HG02938 (cell line): ENCODE measurements at regions not wholly inside any gene's neighbourhood (a gene's known extent, or its start where the extent isn't known, plus 50 kb on each side); places are given as distances from the start of the nearest gene placed in this dataset.

ENCODE experiments used
- ATAC-seq: cut with Tn5 transposase; IDR thresholded peaks from one replicate; pipeline ENCODE4 v1.9.1; 2021; ENCODE audit warnings: mild to moderate bottlenecking, moderate library complexity; ENCODE audit not compliant: unreplicated experiment

- no peak for ATAC-seq
Observed at GRCh38 chr5:152987131-152987530, 503.3 kb upstream of the GRIA1 start.

GRCh38 chr5:152990217-152990616 is 500.3 kb upstream of the GRIA1 start:
- no peak for ATAC-seq

- no peak for ATAC-seq
Observed at GRCh38 chr5:152990649-152991048, 499.8 kb upstream of the GRIA1 start.

DNA sequence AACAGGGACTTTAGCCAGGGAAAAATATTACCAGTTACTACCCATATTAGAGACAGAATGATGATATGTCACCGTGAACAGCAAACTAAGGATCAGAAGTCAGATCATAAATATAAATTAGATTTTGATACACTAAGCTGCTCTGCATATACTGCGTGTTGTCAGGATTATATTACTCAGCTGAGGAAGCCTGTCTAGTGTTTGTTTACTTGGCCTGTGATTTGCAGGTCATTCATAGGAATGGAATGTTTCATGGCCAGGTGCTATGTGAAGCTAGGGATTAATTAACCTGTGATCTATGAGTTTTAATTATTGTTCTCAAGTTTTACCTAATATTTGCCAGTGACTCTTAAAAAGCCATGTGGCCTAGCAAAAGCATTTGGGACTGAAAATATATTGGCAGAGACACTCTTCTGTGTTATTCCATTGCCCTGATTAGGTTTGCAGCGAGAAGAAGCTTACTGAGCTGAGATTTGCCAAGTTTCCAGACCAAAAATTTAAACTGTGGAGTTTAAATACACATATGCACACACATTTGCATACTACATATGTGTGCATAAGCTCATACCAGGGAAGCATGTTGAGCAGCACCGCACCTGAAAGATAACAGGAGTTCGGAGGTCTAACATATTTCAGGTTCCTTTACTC is 496.3 kb upstream of the GRIA1 start:
- no peak for ATAC-seq

DNA sequence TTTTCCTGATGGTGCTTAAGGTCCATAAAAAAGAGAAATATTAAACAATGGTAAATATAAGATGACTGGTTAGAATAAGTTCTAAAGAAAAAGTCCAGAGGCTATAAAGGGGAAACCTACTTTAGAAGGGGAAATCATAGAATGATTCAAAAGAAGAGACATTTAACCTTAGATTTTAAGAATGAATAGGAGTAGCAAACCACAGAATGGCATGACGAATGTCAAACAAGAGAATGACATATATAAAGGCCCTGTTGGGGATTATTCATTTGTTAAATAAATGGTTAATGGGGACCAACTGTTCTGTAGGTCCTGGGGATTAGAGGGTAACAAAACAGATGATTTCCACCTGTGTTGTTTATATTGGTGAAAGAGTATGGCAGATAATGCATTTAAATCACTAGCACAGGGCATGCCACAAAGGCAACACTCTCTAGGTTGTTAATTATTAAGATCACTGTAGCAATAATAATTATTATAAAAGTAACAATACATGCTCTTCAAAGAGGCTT is 495.2 kb upstream of the GRIA1 start:
- ATAC-seq, result no peak

DNA sequence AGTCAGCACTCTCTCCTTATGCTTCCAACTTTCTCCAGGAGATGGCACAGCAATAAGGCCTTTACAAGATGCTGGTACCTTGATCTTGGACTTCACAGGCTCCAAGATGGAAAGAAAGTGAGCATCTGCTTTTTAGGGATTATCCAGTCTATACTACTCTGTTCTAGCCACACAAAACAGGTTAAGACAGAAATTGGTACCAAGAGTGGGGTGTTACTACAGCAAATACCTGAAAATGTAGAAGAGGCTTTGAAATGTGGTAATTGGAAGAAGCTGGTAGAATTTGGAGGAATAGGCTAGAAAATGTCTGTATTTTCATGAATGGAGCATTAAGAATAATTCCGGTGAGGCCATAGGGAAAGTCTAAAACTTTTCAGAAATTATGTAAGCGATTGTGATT is 484.8 kb upstream of the GRIA1 start:
- ATAC-seq, result no peak

- ATAC-seq, result no peak
Observed at GRCh38 chr5:153006681-153007080, 483.8 kb upstream of the GRIA1 start.

- no peak for ATAC-seq
Observed at GRCh38 chr5:153014194-153014593, 476.3 kb upstream of the GRIA1 start.

DNA sequence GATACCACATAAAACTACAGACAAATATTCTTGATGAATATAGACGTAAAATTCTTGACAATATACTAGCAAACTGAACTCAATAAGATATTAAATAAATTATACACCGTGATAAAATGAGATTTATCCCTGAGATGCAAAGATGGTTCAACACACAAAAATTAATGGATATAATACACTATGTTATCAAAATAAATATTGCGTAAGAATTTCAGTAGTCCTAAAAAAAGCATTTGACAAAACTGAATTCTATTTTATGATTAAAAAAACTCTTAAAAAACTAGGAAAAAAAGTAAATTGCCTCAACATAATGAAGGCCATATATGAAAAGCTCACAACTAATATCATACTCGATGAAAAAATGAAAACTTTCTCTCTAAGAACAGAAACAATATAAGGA is 472.3 kb upstream of the GRIA1 start:
- ATAC-seq, result no peak

DNA sequence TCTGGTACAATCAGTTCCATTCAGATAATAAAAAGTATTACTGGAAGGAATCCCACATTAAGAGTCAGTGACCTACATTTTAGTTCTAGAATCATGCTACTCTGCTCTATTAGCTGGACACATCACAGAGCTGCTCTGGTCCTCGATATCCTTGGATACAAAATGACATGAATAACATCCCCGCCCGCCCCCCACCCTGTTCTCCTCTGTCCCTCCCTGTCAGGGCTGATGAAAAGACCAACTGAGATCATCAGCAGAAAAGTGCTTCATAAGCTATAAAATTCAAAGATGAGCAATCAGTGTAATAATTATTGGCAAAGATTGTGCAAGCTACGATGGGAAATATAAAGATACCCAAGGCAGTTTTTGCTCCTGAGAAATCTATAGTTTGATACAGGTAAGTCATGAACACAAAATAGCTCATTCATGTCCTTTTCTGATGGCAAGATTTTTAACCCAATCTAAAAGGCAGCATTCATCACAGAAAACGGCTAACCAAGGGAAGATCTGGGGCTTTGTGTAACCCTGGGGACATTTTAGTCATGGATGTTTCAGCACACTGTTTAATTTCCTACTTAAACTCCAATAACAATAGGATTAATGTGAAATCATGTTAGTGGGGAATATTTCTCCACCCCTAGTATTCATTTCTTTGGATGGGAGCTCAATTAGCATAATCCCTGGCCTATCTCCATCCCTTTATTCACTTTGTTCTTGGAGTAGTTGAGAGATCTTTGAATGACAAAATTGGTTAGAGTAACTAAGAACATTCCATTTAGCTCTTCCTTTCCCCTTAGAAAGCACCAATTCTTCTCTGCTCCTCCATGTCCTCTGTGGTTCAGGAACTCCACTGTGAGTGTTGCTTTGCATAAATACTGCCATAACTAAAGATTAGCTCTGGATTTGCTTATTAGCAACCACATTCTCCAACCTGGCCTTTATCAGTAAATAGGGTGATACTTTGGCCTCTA is 459.4 kb upstream of the GRIA1 start:
- ATAC-seq, result no peak

DNA sequence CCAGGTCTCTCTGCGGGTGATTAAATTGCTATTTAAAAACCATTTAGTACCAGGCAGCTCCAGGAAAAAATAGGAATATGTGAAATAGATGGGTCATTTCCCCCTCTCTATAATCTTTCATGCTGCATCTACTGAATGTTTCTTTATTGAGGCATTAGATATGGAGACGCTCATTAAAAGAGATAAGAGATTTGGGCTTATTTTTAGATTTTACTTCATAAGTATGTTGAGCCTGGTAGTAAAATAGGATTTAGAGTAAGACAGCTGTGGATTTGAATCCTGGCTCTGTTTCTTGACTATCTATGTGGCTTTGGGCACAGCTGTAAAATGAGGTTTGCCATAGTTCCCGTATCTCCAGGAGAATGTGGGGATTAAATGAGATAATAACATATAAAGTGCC is 451.0 kb upstream of the GRIA1 start:
- ATAC-seq, result no peak

GRCh38 chr5:153043886-153044285 is 446.6 kb upstream of the GRIA1 start:
- no peak for ATAC-seq

DNA sequence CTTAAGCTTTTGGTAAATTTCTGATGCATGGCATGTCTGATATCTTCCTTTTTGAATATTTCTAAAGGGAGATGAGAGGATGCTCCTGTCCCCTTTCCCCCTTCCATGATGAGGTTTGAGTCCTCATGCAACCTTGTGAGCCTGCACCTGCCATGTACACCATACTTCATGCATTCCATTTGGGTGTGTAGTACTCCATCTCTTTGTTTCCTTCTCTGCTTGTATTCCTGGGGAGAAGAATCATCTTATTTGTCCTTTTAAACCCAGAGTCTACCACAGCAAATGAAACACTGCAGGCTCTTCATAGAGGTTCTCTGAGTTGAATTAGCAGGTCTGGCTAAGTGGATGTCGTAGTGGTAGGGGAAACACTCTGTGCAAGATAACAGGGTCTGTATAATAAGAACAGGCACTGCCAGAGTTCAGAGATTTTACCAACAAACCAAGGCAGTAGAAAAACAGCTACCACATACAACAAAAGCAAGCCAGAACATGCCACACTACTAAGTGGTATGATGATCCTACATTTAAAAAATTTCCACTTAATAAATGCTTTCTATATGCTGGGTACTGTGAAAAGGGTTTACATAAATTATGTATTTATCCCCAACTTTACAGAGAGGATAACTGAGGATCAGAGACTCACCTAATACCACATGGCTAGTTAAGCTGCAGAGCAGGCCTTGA is 439.8 kb upstream of the GRIA1 start:
- no peak for ATAC-seq

- ATAC-seq, result no peak
Observed at GRCh38 chr5:153066281-153066680, 424.2 kb upstream of the GRIA1 start.

DNA sequence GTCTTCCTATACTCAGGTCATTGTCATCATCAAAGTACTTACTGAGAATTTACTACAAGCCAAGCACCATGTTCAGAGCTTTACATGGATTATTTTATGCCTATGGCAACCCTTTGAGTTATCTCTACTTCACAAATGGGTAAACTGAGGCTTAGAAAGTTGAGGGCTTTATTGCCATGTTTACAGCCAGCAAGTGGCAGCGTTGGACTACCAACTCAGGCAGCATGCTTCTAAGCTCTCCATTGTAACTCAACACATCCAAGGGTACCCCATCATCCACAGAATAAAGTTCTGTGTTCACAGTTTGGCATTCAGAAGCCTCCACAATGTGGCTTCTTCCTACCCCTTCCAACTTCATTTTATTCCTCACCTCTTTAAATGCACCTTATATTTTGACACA is 422.6 kb upstream of the GRIA1 start:
- no peak for ATAC-seq

- ATAC-seq, result no peak
Observed at GRCh38 chr5:153079396-153079795, 411.1 kb upstream of the GRIA1 start.

- ATAC-seq, result no peak
Observed at GRCh38 chr5:153080940-153081339, 409.5 kb upstream of the GRIA1 start.

DNA sequence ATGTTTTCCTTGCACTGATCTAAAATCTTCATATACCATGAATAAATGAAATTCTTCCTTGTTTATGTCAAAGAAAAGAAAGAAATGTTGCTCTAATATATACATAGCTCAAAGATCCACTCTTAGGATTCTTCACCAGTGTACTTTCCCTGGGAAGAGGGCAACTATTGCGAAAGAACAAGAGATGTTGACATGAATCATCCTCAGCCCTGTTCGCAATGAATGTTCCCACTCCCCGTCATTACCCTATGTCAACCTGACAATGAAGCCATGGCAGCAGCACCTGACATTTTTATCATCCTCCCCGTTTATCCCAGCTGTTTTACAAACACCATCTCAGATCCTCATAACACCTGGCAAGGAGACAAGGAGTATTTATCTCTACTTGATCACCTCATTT is 409.1 kb upstream of the GRIA1 start:
- no peak for ATAC-seq

DNA sequence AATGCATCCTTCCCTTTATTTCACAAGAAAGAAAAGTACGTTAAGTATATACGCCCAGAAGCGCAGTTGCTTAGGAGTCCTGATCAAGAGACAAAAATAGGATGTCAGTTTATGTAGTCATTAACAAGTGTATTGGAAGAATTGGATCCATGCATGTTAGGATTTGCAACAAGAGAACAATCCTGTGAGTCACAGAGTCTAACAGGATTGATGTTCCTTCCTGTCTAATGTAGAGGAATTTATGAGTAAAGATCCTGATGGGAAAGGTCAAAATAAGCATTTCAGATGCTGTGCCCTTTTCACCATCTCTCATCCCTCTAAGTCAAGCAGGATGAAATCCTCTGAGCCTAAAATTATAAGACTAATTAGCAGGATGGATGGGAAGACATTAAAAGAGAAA is 406.0 kb upstream of the GRIA1 start:
- ATAC-seq, result no peak

GRCh38 chr5:153086486-153086885 is 404.0 kb upstream of the GRIA1 start:
- no peak for ATAC-seq

- no peak for ATAC-seq
Observed at GRCh38 chr5:153088538-153088937, 401.9 kb upstream of the GRIA1 start.

GRCh38 chr5:153094333-153094732 is 396.1 kb upstream of the GRIA1 start:
- no peak for ATAC-seq
